BJ (cell line): ENCODE measurements at regions not wholly inside any gene's neighbourhood (a gene's known extent, or its start where the extent isn't known, plus 50 kb on each side); places are given as distances from the start of the nearest gene placed in this dataset.

Experiments used
- CTCF ChIA-PET: fragments of 350-600 bp; formaldehyde crosslinking; extraction: SDS; loops from one replicate; lab custom pipeline; 2021; ENCODE audit warnings: antibody characterized with exemption, inconsistent platforms; lab: Yijun Ruan, JAX
- POLR2A ChIA-PET: fragments of 300-600 bp; sonication (Branson Sonifier 250); formaldehyde crosslinking; extraction: SDS; loops from one replicate; lab custom pipeline; 2021; ENCODE audit warnings: antibody characterized with exemption; lab: Charles Lee
- DNase-seq: peaks from one replicate; pipeline ENCODE4 v3.0.0-alpha.2; 2011; ENCODE audit warnings: low read depth
- H3K27me3 ChIP-seq: 2 replicates; pipeline ENCODE4 v1.6.0; 2011; ENCODE audit warnings: low read length; ENCODE audit not compliant: control insufficient read depth, insufficient read depth
- H3K36me3 ChIP-seq: 2 replicates; pipeline ENCODE4 v1.5.1; 2011; ENCODE audit warnings: low read length; ENCODE audit not compliant: control insufficient read depth, insufficient read depth
- H3K4me3 ChIP-seq: 2 replicates; pipeline ENCODE4 v1.5.1; 2011; ENCODE audit warnings: low read depth, mild to moderate bottlenecking, control low read depth, low read length
- TF ChIP-seq, protein P1 (sequence below): IDR thresholded peaks from 2 replicates; pipeline ENCODE4 v1.5.1; 2011; ENCODE audit warnings: low read depth, mild to moderate bottlenecking, control low read depth, inconsistent platforms, low read length, moderate library complexity; ENCODE audit not compliant: insufficient read depth

DNA sequence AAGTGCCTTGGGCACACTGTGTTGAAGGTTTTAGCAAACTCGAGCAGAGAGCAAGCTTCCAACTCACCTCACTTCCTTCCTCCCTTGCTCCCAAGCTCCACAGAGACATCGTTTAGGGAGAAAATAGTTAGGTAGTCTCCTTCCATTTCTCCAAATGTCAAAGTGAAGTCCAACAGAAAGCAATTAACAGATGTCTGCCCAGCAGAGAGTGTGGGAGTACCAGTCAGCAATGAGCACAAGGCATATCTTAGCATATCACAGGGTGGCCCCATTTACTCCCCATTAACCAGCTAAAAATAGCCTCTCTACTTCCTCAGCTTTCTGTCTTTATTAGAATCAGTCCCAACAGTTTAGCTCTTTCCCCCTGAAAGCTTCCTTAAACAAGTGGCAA, 334.2 kb upstream of the CAMK1G start:
- CTCF ChIA-PET = interaction anchor here (0.7 to 4.3 kb wide), 34 partner anchors 8 to 597 kb away, joined by 3 to 35 read pairs (median 4); no protein-coding TSS in a partner anchor
- Histone ChIP-seq H3K27me3 (no peaks in the 10 kb centered on the region), H3K36me3 (no peaks in the 10 kb centered on the region), H3K4me3 (no peak overlapping the region)
- DNase-seq = no peak
- TF ChIP-seq, protein P1, sequence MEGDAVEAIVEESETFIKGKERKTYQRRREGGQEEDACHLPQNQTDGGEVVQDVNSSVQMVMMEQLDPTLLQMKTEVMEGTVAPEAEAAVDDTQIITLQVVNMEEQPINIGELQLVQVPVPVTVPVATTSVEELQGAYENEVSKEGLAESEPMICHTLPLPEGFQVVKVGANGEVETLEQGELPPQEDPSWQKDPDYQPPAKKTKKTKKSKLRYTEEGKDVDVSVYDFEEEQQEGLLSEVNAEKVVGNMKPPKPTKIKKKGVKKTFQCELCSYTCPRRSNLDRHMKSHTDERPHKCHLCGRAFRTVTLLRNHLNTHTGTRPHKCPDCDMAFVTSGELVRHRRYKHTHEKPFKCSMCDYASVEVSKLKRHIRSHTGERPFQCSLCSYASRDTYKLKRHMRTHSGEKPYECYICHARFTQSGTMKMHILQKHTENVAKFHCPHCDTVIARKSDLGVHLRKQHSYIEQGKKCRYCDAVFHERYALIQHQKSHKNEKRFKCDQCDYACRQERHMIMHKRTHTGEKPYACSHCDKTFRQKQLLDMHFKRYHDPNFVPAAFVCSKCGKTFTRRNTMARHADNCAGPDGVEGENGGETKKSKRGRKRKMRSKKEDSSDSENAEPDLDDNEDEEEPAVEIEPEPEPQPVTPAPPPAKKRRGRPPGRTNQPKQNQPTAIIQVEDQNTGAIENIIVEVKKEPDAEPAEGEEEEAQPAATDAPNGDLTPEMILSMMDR = no peak
- POLR2A ChIA-PET = no interaction called here

DNA sequence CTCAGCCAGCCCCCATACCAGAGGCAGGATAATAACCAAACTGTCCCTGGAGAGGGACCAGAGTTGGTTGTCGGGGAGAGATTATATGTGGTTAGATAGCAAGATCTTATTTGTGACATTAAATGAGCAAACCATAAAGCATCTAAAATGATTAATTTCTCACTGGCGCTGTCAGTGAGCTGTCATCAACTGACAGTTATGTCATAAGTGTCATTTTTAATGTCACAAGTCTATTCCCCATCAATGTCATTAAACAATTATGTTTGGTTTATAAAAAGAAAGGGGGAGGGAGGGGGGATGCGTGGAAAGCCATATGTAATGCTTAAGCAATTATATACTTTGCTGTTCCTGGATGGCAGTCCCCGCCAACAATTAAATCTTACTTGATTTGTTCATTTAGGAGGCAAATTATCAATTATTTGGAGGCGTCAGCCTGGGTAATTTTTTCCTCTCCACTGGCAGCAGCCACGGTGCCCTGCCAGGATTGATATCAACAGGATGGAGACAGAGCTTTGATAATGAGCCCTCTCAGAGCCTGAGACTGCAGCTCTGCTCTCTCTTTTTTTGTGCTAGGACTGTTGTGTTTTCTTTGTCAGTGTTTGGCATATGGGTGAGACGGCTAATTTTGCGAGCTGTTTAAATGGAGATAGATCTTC, 333.6 kb upstream of the CAMK1G start:
- Histone ChIP-seq H3K4me3 (no peak overlapping the region), H3K36me3 (no peaks in the 10 kb centered on the region), H3K27me3 (no peaks in the 10 kb centered on the region)
- ChIA-PET POLR2A (no interaction called here), CTCF (interaction anchor here (0.7 to 4.3 kb wide), 18 partner anchors 9 to 498 kb away, joined by 3 to 35 read pairs (median 4); no protein-coding TSS in a partner anchor)
- TF ChIP-seq, protein P1 = no peak
- DNase-seq = no peak

DNA sequence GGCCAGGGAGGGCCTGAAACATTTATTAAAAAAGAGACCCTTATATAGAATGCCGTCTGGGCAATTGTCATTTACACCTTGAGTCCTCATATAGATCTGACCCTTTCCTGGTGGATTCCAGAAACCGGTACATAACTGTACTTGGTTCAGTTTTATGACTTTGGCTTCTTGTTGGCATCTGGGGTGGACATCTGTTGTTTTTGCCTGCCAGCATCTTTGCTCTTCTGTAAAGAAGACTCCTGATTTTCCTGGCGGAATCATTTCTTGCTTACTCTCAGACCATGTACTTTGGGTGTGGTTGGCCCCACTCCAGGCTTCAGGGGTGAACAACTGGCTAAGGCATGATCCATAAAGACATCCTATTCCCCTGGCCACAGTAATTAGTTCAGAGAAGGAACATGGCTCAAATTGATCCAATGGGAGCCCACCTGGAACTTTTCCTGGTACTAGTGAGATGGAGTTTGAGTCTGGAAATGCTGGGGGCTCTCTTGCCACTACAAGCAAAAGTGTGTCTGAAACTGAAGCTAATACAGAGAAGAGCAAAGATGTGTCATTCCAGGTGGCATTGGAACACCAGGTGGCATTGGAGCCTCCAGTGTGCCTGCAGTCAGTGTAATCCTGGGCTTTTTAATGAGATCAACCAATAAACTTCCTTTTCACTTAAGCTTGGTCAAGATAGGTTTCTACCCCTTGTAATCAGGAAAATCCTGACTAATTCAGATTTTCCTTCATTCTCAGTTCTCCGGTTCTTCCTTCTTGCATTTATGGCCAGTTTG, 332.5 kb upstream of the CAMK1G start:
- Histone ChIP-seq H3K27me3 (no peaks in the 10 kb centered on the region), H3K36me3 (no peaks in the 10 kb centered on the region), H3K4me3 (no peak overlapping the region)
- POLR2A ChIA-PET = no interaction called here
- CTCF ChIA-PET = interaction anchor here (0.7 to 2.9 kb wide), 4 partner anchors 9 to 186 kb away, joined by 3 to 27 read pairs (median 4); no protein-coding TSS in a partner anchor
- no peak for DNase-seq
- TF ChIP-seq, protein P1 = no peak

DNA sequence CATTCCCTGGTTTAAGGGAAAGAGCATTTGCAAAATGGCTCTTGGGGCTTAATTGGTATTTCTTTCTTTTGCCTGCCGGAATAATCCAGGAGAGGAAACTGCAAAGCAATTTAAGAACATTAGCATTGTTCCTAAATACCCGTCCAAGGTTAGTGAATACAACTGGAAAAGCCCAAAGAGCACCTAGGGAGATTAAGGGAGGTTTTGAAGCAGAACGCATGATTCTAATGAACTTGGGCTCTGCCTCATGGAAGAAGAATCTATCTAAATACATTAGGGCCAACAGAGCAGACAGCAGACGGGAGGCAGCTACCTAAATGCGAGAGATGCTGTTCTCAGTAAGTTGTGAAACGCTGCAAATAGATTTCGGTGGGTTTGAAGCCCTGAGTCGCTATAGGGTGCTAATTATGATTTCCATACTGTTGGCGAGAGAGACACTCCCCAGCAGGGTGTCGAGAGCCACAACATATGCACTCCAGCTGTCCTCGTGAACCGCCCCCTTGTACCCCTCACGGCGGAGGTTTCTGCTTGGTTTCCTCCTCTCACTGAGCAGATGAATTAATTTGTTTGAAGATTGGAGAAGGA, 326.7 kb upstream of the CAMK1G start:
- no peaks in the 10 kb centered on the region for H3K27me3 ChIP-seq
- TF ChIP-seq, protein P1 = no peak
- ChIA-PET CTCF (interaction anchor here (1.8 kb wide), 1 partner anchor 8 kb away, joined by 7 read pairs; no protein-coding TSS in a partner anchor), POLR2A (no interaction called here)
- H3K36me3 ChIP-seq = no peaks in the 10 kb centered on the region
- H3K4me3 ChIP-seq = no peak overlapping the region
- no peak for DNase-seq

DNA sequence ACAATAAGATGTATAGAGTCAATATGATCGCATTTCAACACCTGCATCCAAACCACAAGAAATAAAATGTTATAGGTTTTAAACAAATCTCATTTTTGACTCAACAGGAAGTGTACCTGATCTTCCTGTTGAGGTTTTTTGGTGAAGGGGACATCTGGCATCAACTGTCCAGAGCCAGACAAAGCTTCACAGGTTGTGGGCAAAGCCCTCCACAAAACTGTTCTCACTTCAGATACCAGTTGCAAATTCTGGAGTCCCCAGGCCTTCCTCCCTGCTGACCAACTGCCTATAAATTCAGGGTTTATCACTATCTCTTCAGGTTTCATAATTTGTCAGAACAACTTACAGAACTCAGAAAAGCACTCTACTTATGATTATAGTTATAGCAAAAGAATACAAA, 326.1 kb upstream of the CAMK1G start:
- CTCF ChIA-PET = interaction anchor here (1.8 kb wide), 1 partner anchor 9 kb away, joined by 7 read pairs; no protein-coding TSS in a partner anchor
- Histone ChIP-seq H3K27me3 (no peaks in the 10 kb centered on the region), H3K36me3 (no peaks in the 10 kb centered on the region), H3K4me3 (no peak overlapping the region)
- POLR2A ChIA-PET = no interaction called here
- TF ChIP-seq, protein P1 = no peak
- no peak for DNase-seq
